Fibroblast of upper back skin (primary cell): ENCODE measurements at regions not wholly inside any gene's neighbourhood (a gene's known extent, or its start where the extent isn't known, plus 50 kb on each side); places are given as distances from the start of the nearest gene placed in this dataset.
"Not testable (repeated sequence)": the region's sequence is repeated elsewhere in the genome, so short reads cannot be mapped to it uniquely, and the experiment has no call there.

Experiments used
- DNase-seq: peaks from one replicate; pipeline ENCODE4 v3.0.0-alpha.2; 2013

- not testable (repeated sequence) for DNase-seq
These were observed 87.5 kb downstream of the MRPL57 start for GRCh38 chr13:21263909-21264308.

- not testable (repeated sequence) for DNase-seq
These were observed 92.0 kb downstream of the MRPL57 start for GRCh38 chr13:21268485-21268884.

DNA sequence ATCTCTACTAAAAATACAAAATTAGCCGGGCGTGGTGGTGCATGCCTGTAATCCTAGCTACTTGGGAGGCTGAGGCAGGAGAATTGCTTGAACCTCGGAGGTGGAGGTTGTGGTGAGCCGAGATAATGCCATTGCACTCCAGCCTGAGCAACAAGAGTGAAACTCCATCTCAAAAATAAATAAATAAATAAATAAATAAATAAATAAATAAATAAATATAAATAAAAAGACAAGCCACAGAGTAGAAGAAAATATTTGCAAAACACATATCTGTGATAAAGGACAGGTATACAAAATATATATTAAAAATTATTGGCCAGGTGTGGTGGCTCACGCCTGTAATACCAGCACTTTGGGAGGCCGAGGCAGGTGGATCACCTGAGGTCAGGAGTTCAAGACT, 96.0 kb downstream of the MRPL57 start:
- DNase-seq: not testable (repeated sequence)

GRCh38 chr13:21274457-21274856, 98.0 kb downstream of the MRPL57 start:
- DNase-seq: not testable (repeated sequence)

DNA sequence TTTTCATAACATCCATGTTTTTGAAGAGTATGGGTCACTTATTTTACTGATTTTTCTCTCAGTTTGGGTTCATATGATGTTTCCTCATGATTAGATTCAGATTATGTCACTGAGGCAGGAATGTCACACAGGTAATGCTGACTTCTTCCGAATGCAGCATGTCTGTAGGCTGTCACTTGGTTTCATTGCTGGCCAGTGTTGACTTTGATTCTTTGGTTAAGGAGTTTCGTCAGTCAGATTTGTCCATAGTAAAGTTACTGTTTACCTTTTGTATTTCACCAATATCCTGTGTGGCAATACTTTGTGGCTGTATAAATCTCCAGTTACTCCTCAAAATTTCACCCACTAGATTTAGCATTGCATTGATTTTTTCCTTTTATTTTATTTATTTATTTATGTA, 105.6 kb downstream of the MRPL57 start:
- DNase-seq: no peak

- DNase-seq: no peak
These were observed 111.0 kb downstream of the MRPL57 start for GRCh38 chr13:21287331-21287907.

DNA sequence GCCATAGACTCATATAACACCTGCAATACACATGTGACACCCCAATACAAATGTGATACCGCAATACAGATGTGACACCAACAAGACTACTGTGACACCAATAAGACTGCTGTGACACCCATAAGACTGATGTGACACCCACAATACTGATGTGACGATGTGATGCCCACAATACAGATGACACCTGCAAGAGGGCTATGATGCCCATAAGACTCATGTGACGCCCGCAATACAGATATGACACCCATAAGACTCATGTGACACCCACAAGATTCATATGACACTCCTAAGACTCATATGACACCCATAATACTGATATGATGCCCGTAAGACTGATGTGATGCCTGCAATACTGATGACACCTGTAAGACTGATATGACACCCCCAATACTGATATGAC, 113.0 kb downstream of the MRPL57 start:
- no peak for DNase-seq

GRCh38 chr13:21290442-21291002, 114.1 kb downstream of the MRPL57 start:
- not testable (repeated sequence) for DNase-seq

DNA sequence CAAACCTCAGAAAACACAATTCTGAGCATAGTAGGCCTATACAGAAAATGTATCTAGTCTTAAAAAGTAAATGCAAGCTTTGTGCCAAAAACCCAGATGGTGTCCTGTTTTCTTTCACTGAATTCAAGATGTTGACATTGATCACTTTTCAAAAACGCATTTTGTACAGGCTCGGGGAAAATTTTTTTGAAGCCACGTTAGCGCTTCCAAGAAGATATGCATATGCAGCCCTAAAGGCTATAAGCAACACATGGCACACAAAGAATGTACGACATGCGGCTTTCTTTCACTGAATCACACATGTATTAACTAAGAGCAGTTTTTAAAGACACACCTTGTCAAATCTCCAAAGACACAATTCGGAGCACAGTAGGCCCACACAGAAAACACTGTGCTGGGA, 115.4 kb downstream of the MRPL57 start:
- DNase-seq: no peak

DNA sequence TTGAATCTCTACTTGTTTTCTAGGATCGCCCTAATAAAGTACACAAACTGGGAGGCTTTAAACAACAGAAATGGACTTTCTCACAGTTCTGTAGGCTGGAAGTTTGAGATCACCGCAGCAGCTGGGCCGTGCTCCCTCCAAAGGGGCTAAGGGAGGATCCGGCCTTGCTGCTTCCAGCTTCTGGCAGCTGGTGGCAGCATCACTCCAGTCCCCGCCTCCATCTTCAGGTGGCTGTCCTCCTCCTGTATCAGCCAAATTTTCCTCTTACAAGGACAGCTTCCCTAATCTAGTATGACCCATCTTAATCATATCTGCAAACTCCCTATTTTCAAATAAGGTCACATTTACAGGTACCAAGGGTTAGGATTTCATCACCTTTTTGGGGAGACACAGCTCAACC, 120.5 kb downstream of the MRPL57 start:
- DNase-seq: peak; percentile 35

DNA sequence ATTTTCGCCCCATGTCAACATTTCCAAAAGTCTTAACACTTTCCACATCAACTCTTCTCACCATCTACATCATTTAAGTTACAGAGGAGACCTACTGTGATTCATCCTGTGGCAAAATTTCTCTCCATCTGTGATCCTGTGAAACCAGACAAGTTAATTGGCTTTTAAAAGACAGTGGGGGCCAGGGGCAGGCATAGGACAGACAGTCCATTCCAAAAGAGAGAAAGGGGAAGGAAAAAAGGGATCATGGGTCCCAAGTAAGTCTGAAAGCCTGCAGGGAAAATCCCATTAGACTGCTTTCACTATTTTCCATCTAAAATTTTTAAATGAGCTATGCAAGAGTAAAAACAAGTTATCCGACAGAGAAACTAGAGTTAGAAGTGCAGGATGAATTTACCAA, 121.0 kb downstream of the MRPL57 start:
- DNase-seq: no peak

DNA sequence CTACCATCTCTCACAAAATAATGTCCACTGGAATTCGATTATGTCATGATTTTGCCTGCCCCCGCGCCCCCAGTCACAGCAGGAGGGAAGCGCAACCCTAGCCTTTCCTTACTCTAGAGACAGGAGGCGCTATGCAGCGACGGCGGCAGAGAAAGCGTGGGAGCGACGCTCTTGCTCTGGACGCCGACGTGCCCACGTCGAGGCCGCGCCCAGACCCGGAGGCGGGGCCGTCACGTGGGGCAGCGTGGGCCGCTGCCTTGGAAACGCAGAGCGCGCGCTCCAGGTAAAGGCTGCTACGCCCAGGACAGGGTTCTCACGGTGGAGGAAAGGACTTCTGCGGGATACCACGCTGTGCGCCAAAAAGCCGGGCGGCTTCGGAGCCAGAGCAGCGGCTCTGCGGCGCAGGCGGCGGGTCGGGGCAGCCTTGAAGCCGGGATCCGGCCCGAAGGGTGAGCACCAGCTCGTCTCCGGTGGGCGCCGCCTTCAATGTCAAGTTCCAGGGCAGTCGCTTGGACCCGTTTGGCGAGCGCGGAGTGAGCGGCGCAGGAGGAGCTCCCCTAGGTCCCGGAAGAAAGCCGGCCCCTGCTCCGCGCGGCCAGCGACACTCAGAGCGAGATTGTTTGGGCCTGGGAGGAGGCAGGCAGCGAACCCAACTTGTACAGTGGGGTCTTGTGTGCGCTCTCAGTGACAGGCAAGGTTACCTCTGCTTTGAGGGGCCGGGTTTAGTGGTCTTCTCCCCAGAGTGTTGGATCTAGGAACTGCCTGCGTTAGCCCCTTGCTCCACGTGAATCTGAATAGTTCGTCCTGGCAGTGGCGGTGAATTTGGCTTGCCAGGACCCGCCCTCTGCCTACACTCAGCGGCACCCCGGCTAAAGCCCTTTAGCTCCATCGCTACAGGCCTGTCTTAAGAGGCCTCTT, 121.7 kb downstream of the MRPL57 start:
- peak; percentile 87 for DNase-seq

DNA sequence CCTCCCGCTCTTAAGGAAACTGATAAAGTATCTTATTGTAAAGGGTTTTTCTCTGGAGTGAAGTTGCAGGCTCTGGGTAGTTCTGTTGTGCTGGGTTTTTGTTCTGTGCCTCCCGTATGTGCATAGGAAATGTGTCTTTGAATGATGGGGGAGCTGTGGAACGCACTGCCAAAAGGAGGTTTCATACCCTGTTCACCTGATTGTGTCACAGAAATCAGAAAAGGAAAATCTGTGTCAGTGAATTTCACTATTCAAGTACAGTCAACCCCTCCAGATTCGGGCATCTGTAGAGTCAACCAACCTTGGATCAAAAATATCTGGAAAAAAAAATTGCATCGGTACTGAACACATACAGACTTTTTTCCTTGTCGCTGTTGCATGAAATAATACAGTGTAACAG, 127.8 kb downstream of the MRPL57 start:
- no peak for DNase-seq

DNA sequence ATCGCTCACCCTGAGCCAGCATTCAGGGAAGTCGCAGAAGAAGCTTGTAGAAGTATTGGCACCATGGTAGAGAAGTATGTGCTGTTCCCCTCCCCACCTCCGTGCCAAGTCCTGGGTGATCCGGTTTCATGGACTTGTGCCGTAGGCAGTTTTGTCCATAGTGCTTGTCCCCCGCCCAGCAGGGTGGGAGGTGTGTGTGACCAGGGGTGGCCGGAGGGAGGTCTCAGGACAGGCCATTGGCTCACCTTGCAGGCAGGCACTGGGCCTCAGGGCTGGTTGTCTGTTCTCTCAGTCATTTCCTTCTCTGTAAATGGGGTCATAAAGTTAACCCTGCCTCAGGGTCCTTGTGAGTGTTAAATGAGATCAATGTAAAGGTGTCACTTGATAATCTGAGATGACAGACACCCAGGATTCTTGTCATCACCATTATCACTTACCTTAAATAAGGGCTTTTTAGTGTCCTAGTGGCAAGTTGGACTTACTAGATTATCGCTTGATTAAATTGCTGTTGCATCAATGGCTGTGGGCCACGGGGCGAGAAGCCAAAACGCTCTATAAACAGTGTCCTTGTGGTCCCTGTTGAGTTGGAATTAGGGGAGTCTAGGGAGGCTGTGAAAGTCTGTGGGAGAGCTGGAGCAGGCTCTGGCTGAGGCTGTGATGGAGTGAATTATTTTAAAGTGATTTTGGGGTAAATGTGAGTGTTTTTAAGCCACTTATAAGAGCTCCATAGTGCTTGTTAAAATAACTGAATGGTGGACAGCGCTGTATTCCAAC, 130.0 kb downstream of the MRPL57 start:
- not testable (repeated sequence) for DNase-seq

DNA sequence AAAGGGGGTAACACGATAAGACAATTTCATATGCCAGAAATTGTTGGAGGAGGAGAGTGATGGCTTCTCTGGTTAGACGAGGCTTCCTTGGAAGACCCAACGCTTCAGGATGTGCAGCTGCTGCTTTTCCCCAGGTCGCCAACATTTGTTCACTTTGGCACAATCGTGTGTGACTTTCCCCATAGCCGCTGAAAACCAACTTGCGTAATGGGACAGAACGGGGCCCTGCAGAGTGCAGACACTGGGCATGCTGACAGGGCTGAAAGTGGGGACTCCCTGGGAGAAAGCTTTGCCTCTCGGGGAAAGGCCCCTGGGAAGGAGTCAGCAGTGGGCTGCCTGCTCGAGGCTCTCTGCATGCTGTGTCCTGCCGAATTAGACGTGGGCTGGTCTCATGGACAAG, 130.7 kb downstream of the MRPL57 start:
- not testable (repeated sequence) for DNase-seq

- DNase-seq: no peak
These were observed 132.4 kb downstream of the MRPL57 start for GRCh38 chr13:21308906-21309305.

- no peak for DNase-seq
These were observed 133.2 kb downstream of the MRPL57 start for GRCh38 chr13:21309542-21310172.

- DNase-seq: no peak
These were observed 133.8 kb downstream of the MRPL57 start for GRCh38 chr13:21310220-21310619.

- not testable (repeated sequence) for DNase-seq
These were observed 138.5 kb downstream of the MRPL57 start for GRCh38 chr13:21314976-21315375.

- no peak for DNase-seq
These were observed 139.9 kb downstream of the MRPL57 start for GRCh38 chr13:21316376-21316775.

DNA sequence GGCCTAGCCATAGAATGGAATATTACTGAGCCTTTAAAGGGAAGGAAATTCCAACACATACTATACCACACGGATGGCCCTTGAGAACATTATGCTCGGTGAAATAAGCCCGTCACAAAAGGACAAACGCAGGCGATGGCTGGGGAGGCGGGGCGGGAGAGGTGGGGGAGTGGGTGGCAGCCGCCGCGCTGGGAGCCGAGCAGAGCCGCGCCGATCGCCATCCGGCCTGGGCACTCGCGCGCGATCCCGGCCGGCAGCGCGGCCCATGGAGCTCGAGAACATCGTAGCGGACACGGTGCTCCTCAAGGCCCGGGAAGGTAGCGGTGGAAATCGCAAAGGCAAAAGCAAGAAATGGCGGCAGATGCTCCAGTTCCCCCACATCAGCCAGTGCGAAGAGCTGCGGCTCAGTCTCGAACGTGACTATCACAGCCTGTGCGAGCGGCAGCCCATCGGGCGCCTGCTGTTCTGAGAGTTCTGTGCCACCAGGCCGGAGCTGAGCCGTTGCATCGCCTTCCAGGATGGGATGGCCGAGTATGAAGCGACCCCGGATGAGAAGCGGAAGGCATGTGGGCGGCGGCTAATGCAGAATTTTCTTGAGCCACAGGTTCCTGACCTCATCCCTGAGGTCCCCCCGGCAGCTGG, 140.1 kb downstream of the ZDHHC20 start:
- no peak for DNase-seq
